Chondrocyte (in vitro differentiated cells): ENCODE measurements at regions not wholly inside any gene's neighbourhood (a gene's known extent, or its start where the extent isn't known, plus 50 kb on each side); places are given as distances from the start of the nearest gene placed in this dataset.

ENCODE experiments used
- DNase-seq: peaks from one replicate; pipeline ENCODE4 v3.0.0; 2021; ENCODE audit warnings: mixed read lengths, low spot score
- H3K27ac Mint-ChIP-seq: one replicate; pipeline ENCODE4 v1.8.0; 2021; ENCODE audit warnings: mild to moderate bottlenecking, moderate library complexity, mixed read lengths; ENCODE audit not compliant: unreplicated experiment
- H3K27me3 Mint-ChIP-seq: 2 replicates; pipeline ENCODE4 v1.8.0; 2021; ENCODE audit warnings: low read depth, mixed read lengths
- H3K36me3 Mint-ChIP-seq: 2 replicates; pipeline ENCODE4 v1.8.0; 2021; ENCODE audit warnings: low read depth, mixed read lengths
- H3K4me1 Mint-ChIP-seq: 2 replicates; pipeline ENCODE4 v1.8.0; 2021; ENCODE audit warnings: low read depth, mild to moderate bottlenecking, mixed read lengths
- H3K4me3 Mint-ChIP-seq: one replicate; pipeline ENCODE4 v1.8.0; 2021; ENCODE audit warnings: mild to moderate bottlenecking, moderate library complexity, mixed read lengths; ENCODE audit not compliant: unreplicated experiment
- H3K9me3 Mint-ChIP-seq: 2 replicates; pipeline ENCODE4 v1.8.0; 2021; ENCODE audit warnings: low read depth, mixed read lengths
- TF ChIP-seq, protein P1 (sequence below): fragments of 200-600 bp; sonication (generic); IDR thresholded peaks from 2 replicates; pipeline ENCODE4 v1.5.0; 2021; ENCODE audit warnings: antibody characterized with exemption, mild to moderate bottlenecking, moderate library complexity

DNA sequence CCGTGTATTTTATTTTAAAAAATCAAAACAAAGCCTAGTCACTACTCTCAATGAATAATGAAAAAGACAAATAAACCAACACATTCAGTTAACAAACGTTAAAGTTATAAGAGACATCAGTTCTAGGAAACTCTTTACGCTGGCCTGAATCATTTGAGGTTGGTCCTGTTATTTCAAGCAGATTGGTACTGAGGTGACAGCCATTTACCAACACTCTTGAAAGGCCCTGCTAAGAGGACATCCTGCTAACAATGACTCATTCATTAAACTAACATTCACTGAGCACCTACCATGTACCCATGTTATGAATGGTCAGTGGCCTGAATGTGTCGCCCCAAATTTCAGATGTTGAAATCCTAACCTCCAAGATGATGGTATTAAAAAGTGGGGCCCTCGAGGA is 57.1 kb upstream of the ADGRG2 start:
- TF ChIP-seq, protein P1, sequence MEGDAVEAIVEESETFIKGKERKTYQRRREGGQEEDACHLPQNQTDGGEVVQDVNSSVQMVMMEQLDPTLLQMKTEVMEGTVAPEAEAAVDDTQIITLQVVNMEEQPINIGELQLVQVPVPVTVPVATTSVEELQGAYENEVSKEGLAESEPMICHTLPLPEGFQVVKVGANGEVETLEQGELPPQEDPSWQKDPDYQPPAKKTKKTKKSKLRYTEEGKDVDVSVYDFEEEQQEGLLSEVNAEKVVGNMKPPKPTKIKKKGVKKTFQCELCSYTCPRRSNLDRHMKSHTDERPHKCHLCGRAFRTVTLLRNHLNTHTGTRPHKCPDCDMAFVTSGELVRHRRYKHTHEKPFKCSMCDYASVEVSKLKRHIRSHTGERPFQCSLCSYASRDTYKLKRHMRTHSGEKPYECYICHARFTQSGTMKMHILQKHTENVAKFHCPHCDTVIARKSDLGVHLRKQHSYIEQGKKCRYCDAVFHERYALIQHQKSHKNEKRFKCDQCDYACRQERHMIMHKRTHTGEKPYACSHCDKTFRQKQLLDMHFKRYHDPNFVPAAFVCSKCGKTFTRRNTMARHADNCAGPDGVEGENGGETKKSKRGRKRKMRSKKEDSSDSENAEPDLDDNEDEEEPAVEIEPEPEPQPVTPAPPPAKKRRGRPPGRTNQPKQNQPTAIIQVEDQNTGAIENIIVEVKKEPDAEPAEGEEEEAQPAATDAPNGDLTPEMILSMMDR = no peak
- DNase-seq = no peak
- H3K4me1 Mint-ChIP-seq = peaks cover 12% of the 10 kb centered on the region
- H3K36me3 Mint-ChIP-seq = no peaks in the 10 kb centered on the region
- H3K9me3 Mint-ChIP-seq = peaks cover 19% of the 10 kb centered on the region
- H3K27ac Mint-ChIP-seq = no peak overlapping the region
- no peaks in the 10 kb centered on the region for H3K27me3 Mint-ChIP-seq
- H3K4me3 Mint-ChIP-seq = no peak overlapping the region

GRCh38 chrX:19181345-19181744 is 59.1 kb upstream of the ADGRG2 start:
- H3K4me1 Mint-ChIP-seq = peaks cover 3% of the 10 kb centered on the region
- DNase-seq = no peak
- no peaks in the 10 kb centered on the region for H3K27me3 Mint-ChIP-seq
- no peak overlapping the region for H3K4me3 Mint-ChIP-seq
- TF ChIP-seq, protein P1 = no peak
- H3K9me3 Mint-ChIP-seq = peaks cover 15% of the 10 kb centered on the region
- no peaks in the 10 kb centered on the region for H3K36me3 Mint-ChIP-seq
- no peak overlapping the region for H3K27ac Mint-ChIP-seq

DNA sequence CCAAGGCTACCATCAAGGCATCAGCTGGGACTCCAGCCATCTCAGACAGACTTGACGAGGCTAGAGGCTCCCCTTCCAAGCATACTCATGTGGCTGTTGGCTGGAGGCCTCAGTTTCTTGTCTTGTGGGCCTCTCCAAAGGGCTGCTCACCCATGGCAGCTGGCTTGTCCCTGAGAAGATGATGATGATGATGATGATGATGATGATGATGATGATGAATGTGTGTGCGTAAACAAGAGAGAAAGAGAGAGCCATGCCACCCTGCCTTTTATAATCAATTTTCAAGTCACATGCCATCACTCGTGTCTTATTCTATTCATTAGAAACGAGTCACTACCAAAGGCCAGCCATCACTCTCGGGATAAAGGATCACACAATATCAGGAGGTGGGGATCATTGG is 60.5 kb upstream of the ADGRG2 start:
- DNase-seq = no peak
- Mint-ChIP-seq H3K27me3 (no peaks in the 10 kb centered on the region), H3K4me3 (no peak overlapping the region), H3K4me1 (peaks cover 3% of the 10 kb centered on the region), H3K27ac (no peak overlapping the region), H3K36me3 (no peaks in the 10 kb centered on the region), H3K9me3 (peaks cover 15% of the 10 kb centered on the region)
- TF ChIP-seq, protein P1 = no peak

- no peak for DNase-seq
- no peak overlapping the region for H3K4me3 Mint-ChIP-seq
- TF ChIP-seq, protein P1 = no peak
These were observed 61.7 kb upstream of the ADGRG2 start for GRCh38 chrX:19183761-19184477.

GRCh38 chrX:19188566-19188965 is 66.3 kb upstream of the ADGRG2 start:
- peaks cover 13% of the 10 kb centered on the region for H3K9me3 Mint-ChIP-seq
- peaks cover 3% of the 10 kb centered on the region for H3K4me1 Mint-ChIP-seq
- H3K36me3 Mint-ChIP-seq = no peaks in the 10 kb centered on the region
- H3K4me3 Mint-ChIP-seq = no peak overlapping the region
- DNase-seq = no peak
- H3K27me3 Mint-ChIP-seq = no peaks in the 10 kb centered on the region
- TF ChIP-seq, protein P1 = no peak
- H3K27ac Mint-ChIP-seq = no peak overlapping the region

More at GRCh38 chrX:19183761-19184477, 61.7 kb upstream of the ADGRG2 start:
- Mint-ChIP-seq H3K27ac (no peak overlapping the region), H3K4me1 (peaks cover 3% of the 10 kb centered on the region), H3K27me3 (no peaks in the 10 kb centered on the region), H3K9me3 (peaks cover 15% of the 10 kb centered on the region), H3K36me3 (no peaks in the 10 kb centered on the region)
